ENCODE measurements at regions not wholly inside any gene's neighbourhood (a gene's known extent, or its start where the extent isn't known, plus 50 kb on each side); places are given as distances from the start of the nearest gene placed in this dataset.

GRCh38 chr6:53417141-53417540 is 68.4 kb upstream of the ELOVL5 start:
- no peak for DNase-seq

GRCh38 chr6:53413326-53413725 is 64.6 kb upstream of the ELOVL5 start:
- DNase-seq: no peak

GRCh38 chr6:53412751-53413150 is 64.0 kb upstream of the ELOVL5 start:
- no peak for DNase-seq

GRCh38 chr6:53412021-53412715 is 63.4 kb upstream of the ELOVL5 start:
- DNase-seq: no peak

- DNase-seq: no peak
Observed at GRCh38 chr6:53411451-53411850, 62.7 kb upstream of the ELOVL5 start.

GRCh38 chr6:53410508-53411258 is 61.9 kb upstream of the ELOVL5 start:
- peak in 13 of 56 donors; percentile 2 to 43 (median 7) for DNase-seq

- DNase-seq: no peak
Observed at GRCh38 chr6:53408826-53409225, 60.1 kb upstream of the ELOVL5 start.

- DNase-seq: no peak
Observed at GRCh38 chr6:53399027-53399344, 50.2 kb upstream of the ELOVL5 start.

- DNase-seq: no peak
Observed at GRCh38 chr6:53398247-53399026, 49.7 kb upstream of the ELOVL5 start.
